ENCODE measurements at regions not wholly inside any gene's neighbourhood (a gene's known extent, or its start where the extent isn't known, plus 50 kb on each side); places are given as distances from the start of the nearest gene placed in this dataset.

DNA sequence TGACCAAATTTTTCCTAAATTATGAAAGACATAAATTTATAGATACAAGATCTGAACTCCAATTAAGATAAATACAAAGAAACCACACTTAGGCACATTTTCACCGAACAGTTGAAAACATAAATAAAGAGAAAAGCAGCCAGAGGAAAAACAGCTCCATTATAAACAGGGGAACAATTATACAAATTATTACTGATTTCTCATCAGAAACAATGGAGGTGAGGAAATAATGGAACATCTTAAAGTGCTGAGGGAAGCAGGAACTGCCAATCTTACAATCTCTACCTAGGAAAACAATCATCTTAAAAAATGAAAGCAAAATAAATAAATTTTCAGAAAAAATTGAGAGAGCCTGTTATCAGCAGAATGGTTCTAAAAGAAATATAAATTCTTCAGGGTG is 234.4 kb upstream of the PMFBP1 start:
- H3K4me3 ChIP-seq (ENCODE audit: insufficient read depth, low read depth, low read length, poor library complexity, severe bottlenecking) = no peak overlapping the region
- no peaks in the 10 kb centered on the region for H3K9me3 ChIP-seq (ENCODE audit: control insufficient read depth, low read length)
- DNase-seq = no peak
- no peak overlapping the region for H3K27ac ChIP-seq (ENCODE audit: insufficient read depth, low read length, poor library complexity, severe bottlenecking)
- H3K4me1 ChIP-seq (ENCODE audit: control insufficient read depth, insufficient read depth, low read length, poor library complexity, severe bottlenecking) = no peaks in the 10 kb centered on the region
- H3K36me3 ChIP-seq (ENCODE audit: control insufficient read depth, insufficient read depth, low read length) = no peaks in the 10 kb centered on the region
- no peaks in the 10 kb centered on the region for H3K27me3 ChIP-seq (replicated peaks; ENCODE audit: control insufficient read depth, insufficient read depth, low read length, poor library complexity, severe bottlenecking)

DNA sequence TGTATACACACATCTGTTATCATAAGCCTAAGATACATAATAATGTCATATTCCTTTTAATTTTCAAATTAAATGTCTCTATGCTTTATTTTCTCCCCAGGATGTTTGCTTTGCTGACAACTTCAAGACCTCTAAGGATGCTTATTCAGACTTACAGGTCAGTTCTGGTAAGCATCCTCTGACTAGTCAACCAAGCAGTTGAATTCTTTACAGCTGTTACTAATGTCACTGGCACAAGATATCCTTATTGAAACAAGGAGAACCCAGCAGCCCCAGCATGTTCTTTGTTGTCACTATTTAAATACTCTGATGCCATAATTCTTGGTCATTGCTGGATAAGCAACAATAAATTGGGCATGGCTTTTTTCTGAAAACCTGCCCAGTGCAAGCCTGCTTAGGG is 232.3 kb upstream of the PMFBP1 start:
- no peak for DNase-seq
- Histone ChIP-seq H3K36me3 (ENCODE audit: control insufficient read depth, insufficient read depth, low read length) (no peaks in the 10 kb centered on the region), H3K4me1 (ENCODE audit: control insufficient read depth, insufficient read depth, low read length, poor library complexity, severe bottlenecking) (no peaks in the 10 kb centered on the region), H3K27ac (ENCODE audit: insufficient read depth, low read length, poor library complexity, severe bottlenecking) (no peak overlapping the region), H3K9me3 (ENCODE audit: control insufficient read depth, low read length) (no peaks in the 10 kb centered on the region), H3K4me3 (ENCODE audit: insufficient read depth, low read depth, low read length, poor library complexity, severe bottlenecking) (no peak overlapping the region), H3K27me3 (replicated peaks; ENCODE audit: control insufficient read depth, insufficient read depth, low read length, poor library complexity, severe bottlenecking) (no peaks in the 10 kb centered on the region)

DNA sequence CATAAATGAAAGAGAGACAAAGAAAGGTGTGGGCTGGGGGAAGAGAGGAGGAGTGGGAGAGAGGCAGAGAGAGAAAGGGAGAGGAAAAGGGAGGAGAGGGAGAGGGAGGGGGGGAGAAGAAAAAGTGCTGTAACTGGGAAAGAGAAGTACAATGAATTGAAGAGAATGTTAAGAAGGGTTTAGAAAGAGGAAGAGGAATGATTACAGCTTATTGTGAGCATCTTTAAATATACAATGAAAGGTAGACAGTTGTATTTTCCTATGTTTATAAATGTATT is 229.1 kb upstream of the PMFBP1 start:
- no peak for DNase-seq
- Histone ChIP-seq H3K27me3 (replicated peaks; ENCODE audit: control insufficient read depth, insufficient read depth, low read length, poor library complexity, severe bottlenecking) (no peaks in the 10 kb centered on the region), H3K36me3 (ENCODE audit: control insufficient read depth, insufficient read depth, low read length) (no peaks in the 10 kb centered on the region), H3K4me3 (ENCODE audit: insufficient read depth, low read depth, low read length, poor library complexity, severe bottlenecking) (no peak overlapping the region), H3K9me3 (ENCODE audit: control insufficient read depth, low read length) (no peaks in the 10 kb centered on the region), H3K4me1 (ENCODE audit: control insufficient read depth, insufficient read depth, low read length, poor library complexity, severe bottlenecking) (no peaks in the 10 kb centered on the region), H3K27ac (ENCODE audit: insufficient read depth, low read length, poor library complexity, severe bottlenecking) (no peak overlapping the region)

DNA sequence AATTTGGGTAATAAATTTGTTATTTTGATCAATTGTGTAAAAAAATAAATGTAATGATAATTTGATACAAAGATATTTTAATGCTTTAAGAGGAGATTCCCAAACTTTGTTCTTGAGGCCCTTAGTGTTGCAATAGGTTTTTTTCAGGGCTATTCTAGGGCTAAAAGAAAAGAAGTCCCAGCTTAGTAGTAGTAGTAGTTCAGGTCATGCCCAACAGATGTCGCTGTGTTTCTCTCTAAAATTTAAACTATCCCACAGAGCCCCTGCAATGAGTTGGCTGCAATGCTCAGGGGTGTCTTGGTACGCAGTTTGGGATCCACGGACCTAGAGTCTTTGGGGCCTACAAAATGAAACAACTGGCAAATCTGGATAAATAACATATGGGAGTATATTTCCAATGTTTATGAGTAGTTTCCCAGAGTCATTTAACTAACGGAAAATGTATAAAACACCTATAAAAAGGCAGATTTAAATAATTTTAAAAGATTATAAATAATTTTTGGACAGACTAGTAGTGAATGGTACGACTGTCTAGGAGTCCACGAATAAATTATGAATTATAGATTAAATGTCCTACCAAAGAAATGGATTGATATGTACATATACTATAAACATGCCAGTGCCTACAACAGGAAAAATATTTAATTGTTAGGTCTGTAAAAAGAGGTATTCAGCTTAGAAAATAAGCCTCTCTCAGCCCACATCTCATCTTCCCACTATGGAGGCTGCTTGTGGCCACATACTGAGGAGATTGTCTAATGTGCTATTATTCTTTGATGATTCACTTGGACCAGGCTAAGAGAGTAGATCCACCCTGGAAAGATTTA is 228.5 kb upstream of the PMFBP1 start:
- no peak for DNase-seq
- no peak overlapping the region for H3K4me3 ChIP-seq (ENCODE audit: insufficient read depth, low read depth, low read length, poor library complexity, severe bottlenecking)
- H3K9me3 ChIP-seq (ENCODE audit: control insufficient read depth, low read length) = no peaks in the 10 kb centered on the region

DNA sequence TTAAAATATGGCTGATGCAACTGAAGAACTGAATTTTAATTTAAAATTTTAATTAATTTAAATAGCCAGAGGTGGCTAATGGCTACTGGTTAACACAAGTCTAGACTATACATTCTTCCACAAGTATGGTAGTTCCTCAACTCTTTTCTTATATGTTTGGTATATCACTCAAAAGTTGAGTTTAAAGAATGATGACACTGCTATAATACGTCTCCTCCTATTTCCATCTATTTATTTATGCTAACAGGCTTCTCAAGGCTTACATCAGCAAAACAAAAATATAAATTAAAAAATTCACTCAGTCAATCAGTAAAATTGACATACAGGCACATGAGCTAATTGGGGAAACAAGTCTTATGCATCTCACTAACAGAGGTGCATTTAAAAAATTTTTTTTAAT is 227.9 kb upstream of the PMFBP1 start:
- H3K9me3 ChIP-seq (ENCODE audit: control insufficient read depth, low read length) = no peaks in the 10 kb centered on the region
- no peak overlapping the region for H3K27ac ChIP-seq (ENCODE audit: insufficient read depth, low read length, poor library complexity, severe bottlenecking)
- no peaks in the 10 kb centered on the region for H3K4me1 ChIP-seq (ENCODE audit: control insufficient read depth, insufficient read depth, low read length, poor library complexity, severe bottlenecking)
- no peaks in the 10 kb centered on the region for H3K36me3 ChIP-seq (ENCODE audit: control insufficient read depth, insufficient read depth, low read length)
- no peak for DNase-seq
- no peak overlapping the region for H3K4me3 ChIP-seq (ENCODE audit: insufficient read depth, low read depth, low read length, poor library complexity, severe bottlenecking)
- H3K27me3 ChIP-seq (replicated peaks; ENCODE audit: control insufficient read depth, insufficient read depth, low read length, poor library complexity, severe bottlenecking) = no peaks in the 10 kb centered on the region

More for the DNA sequence above, 228.5 kb upstream of the PMFBP1 start:
- no peak overlapping the region for H3K27ac ChIP-seq (ENCODE audit: insufficient read depth, low read length, poor library complexity, severe bottlenecking)
- H3K27me3 ChIP-seq (replicated peaks; ENCODE audit: control insufficient read depth, insufficient read depth, low read length, poor library complexity, severe bottlenecking) = no peaks in the 10 kb centered on the region
- no peaks in the 10 kb centered on the region for H3K36me3 ChIP-seq (ENCODE audit: control insufficient read depth, insufficient read depth, low read length)
- no peaks in the 10 kb centered on the region for H3K4me1 ChIP-seq (ENCODE audit: control insufficient read depth, insufficient read depth, low read length, poor library complexity, severe bottlenecking)

DNA sequence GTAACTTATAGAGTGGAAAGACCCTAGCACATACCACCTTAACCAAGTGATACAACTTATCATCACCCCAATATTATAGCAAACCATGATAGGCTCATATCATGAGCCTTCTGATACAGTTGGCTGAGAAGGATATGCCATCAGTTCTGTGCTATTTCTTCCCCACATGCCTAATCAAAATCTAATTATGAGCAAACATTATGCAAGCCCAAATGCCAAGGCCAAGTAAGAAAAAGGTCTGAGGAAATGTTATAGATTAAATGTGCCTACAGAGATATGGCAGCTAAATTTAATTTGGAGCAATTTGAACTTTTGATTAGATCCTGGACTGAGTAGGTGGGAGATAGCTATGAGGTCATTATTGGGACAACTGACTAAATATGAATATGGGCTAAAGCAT is 225.9 kb upstream of the PMFBP1 start:
- Histone ChIP-seq H3K36me3 (ENCODE audit: control insufficient read depth, insufficient read depth, low read length) (no peaks in the 10 kb centered on the region), H3K9me3 (ENCODE audit: control insufficient read depth, low read length) (no peaks in the 10 kb centered on the region), H3K4me1 (ENCODE audit: control insufficient read depth, insufficient read depth, low read length, poor library complexity, severe bottlenecking) (no peaks in the 10 kb centered on the region), H3K27ac (ENCODE audit: insufficient read depth, low read length, poor library complexity, severe bottlenecking) (no peak overlapping the region), H3K4me3 (ENCODE audit: insufficient read depth, low read depth, low read length, poor library complexity, severe bottlenecking) (no peak overlapping the region), H3K27me3 (replicated peaks; ENCODE audit: control insufficient read depth, insufficient read depth, low read length, poor library complexity, severe bottlenecking) (no peaks in the 10 kb centered on the region)
- no peak for DNase-seq

DNA sequence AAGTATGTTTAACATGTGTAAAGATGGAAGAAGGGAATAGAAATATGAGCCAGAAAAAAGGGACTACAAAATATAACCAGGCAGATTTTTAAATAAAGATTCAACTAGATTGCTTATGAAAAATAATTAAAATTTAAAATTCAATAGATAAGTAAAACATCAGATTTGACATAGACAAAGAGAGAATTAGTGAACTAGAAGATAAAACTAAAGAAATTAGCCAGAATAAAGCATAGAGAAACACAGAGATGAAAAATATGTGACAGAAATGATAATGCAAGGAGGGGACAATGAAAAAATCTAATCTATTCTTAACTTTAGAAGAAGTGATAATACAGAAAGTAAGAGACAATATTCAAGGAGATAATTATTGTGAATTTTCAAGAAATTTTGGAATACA is 222.6 kb upstream of the PMFBP1 start:
- no peaks in the 10 kb centered on the region for H3K36me3 ChIP-seq (ENCODE audit: control insufficient read depth, insufficient read depth, low read length)
- H3K27ac ChIP-seq (ENCODE audit: insufficient read depth, low read length, poor library complexity, severe bottlenecking) = no peak overlapping the region
- no peak overlapping the region for H3K4me3 ChIP-seq (ENCODE audit: insufficient read depth, low read depth, low read length, poor library complexity, severe bottlenecking)
- H3K9me3 ChIP-seq (ENCODE audit: control insufficient read depth, low read length) = no peaks in the 10 kb centered on the region
- no peaks in the 10 kb centered on the region for H3K4me1 ChIP-seq (ENCODE audit: control insufficient read depth, insufficient read depth, low read length, poor library complexity, severe bottlenecking)
- no peaks in the 10 kb centered on the region for H3K27me3 ChIP-seq (replicated peaks; ENCODE audit: control insufficient read depth, insufficient read depth, low read length, poor library complexity, severe bottlenecking)
- DNase-seq = no peak

DNA sequence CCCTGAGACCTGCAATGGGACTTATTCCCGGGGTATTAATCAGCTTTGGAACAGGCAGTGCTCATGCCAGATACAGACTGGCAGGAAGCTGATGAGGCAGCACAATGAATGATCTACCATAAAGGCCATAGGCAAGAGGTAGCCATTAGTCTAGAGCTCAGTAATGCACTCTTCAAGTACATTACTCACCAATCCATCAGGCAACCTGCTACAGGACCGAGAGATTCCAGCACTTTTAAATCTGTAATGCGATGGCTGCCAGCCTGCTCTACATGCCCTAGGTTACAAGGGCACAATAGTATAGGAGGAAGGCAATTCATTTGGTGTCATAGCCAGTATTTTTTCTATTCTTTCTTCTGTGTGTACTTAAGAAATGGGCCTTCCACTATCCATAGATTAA is 217.8 kb upstream of the PMFBP1 start:
- no peaks in the 10 kb centered on the region for H3K4me1 ChIP-seq (ENCODE audit: control insufficient read depth, insufficient read depth, low read length, poor library complexity, severe bottlenecking)
- H3K4me3 ChIP-seq (ENCODE audit: insufficient read depth, low read depth, low read length, poor library complexity, severe bottlenecking) = no peak overlapping the region
- H3K27me3 ChIP-seq (replicated peaks; ENCODE audit: control insufficient read depth, insufficient read depth, low read length, poor library complexity, severe bottlenecking) = no peaks in the 10 kb centered on the region
- H3K27ac ChIP-seq (ENCODE audit: insufficient read depth, low read length, poor library complexity, severe bottlenecking) = no peak overlapping the region
- no peak for DNase-seq
- no peaks in the 10 kb centered on the region for H3K36me3 ChIP-seq (ENCODE audit: control insufficient read depth, insufficient read depth, low read length)
- H3K9me3 ChIP-seq (ENCODE audit: control insufficient read depth, low read length) = no peaks in the 10 kb centered on the region

DNA sequence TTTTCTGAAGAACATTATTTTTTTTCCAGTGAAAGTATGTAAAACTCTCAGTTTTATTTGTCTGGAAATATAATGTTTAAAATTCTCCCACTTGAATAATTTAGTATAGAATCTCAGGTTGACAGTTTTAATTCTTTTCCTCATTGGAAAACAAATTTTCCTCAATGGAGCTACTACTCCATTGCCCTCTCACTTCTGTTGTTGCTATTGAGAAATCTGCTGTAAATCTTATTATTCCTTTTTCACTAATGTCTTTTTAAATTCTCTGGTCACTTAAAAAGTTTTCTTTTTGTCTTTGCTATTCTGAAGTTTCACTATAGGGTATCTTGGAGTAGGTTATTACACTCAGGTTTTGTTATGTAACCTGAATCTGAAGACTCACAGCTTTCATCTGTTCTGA is 216.1 kb upstream of the PMFBP1 start:
- Histone ChIP-seq H3K27me3 (replicated peaks; ENCODE audit: control insufficient read depth, insufficient read depth, low read length, poor library complexity, severe bottlenecking) (no peaks in the 10 kb centered on the region), H3K4me3 (ENCODE audit: insufficient read depth, low read depth, low read length, poor library complexity, severe bottlenecking) (no peak overlapping the region), H3K4me1 (ENCODE audit: control insufficient read depth, insufficient read depth, low read length, poor library complexity, severe bottlenecking) (no peaks in the 10 kb centered on the region), H3K27ac (ENCODE audit: insufficient read depth, low read length, poor library complexity, severe bottlenecking) (no peak overlapping the region), H3K9me3 (ENCODE audit: control insufficient read depth, low read length) (no peaks in the 10 kb centered on the region), H3K36me3 (ENCODE audit: control insufficient read depth, insufficient read depth, low read length) (no peaks in the 10 kb centered on the region)
- DNase-seq = no peak

DNA sequence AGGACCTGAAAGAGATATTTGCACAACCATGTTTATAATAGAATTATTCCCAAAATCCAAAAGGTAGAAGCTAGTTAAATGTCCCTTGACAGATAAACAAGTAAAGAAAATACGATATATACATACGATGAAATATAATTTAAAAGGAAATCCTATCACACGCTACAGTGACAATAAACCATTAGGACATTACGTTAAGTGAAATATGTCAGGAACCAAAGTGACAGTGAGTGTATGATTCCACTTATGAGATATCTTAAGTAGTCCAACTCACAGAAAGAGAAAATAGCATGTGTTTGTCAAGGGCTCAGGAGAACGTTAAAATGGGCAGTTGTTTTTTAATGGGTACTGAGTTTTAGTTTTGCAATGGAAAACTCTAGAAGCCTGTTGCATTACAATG is 212.7 kb upstream of the PMFBP1 start:
- Histone ChIP-seq H3K4me3 (ENCODE audit: insufficient read depth, low read depth, low read length, poor library complexity, severe bottlenecking) (no peak overlapping the region), H3K4me1 (ENCODE audit: control insufficient read depth, insufficient read depth, low read length, poor library complexity, severe bottlenecking) (no peaks in the 10 kb centered on the region), H3K36me3 (ENCODE audit: control insufficient read depth, insufficient read depth, low read length) (no peaks in the 10 kb centered on the region), H3K27me3 (replicated peaks; ENCODE audit: control insufficient read depth, insufficient read depth, low read length, poor library complexity, severe bottlenecking) (no peaks in the 10 kb centered on the region), H3K9me3 (ENCODE audit: control insufficient read depth, low read length) (no peaks in the 10 kb centered on the region), H3K27ac (ENCODE audit: insufficient read depth, low read length, poor library complexity, severe bottlenecking) (no peak overlapping the region)
- no peak for DNase-seq
